ENCODE measurements at regions not wholly inside any gene's neighbourhood (a gene's known extent, or its start where the extent isn't known, plus 50 kb on each side); places are given as distances from the start of the nearest gene placed in this dataset.
"Not testable (repeated sequence)": the region's sequence is repeated elsewhere in the genome, so short reads cannot be mapped to it uniquely, and the experiment has no call there.

DNA sequence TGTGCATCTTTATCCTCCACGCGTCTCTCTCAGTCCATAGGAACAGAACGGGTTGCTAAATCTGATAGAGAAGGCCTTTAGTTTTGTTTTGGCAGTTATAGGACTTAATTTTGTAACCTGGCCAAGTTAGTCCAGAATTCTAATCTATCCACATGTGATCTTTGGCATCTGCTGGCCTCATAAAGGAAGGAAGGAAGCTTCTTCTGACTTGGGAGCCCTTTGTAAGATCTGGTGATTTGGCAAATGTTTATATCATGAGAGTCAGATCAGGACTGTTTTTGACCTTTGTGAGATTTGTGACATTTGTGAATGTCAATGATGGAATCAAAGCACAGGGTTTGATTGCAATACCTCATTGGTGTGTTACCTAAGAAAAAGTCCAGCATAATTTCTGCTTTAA, 96.4 kb upstream of the MTLN start:
- TF ChIP-seq, protein P1, sequence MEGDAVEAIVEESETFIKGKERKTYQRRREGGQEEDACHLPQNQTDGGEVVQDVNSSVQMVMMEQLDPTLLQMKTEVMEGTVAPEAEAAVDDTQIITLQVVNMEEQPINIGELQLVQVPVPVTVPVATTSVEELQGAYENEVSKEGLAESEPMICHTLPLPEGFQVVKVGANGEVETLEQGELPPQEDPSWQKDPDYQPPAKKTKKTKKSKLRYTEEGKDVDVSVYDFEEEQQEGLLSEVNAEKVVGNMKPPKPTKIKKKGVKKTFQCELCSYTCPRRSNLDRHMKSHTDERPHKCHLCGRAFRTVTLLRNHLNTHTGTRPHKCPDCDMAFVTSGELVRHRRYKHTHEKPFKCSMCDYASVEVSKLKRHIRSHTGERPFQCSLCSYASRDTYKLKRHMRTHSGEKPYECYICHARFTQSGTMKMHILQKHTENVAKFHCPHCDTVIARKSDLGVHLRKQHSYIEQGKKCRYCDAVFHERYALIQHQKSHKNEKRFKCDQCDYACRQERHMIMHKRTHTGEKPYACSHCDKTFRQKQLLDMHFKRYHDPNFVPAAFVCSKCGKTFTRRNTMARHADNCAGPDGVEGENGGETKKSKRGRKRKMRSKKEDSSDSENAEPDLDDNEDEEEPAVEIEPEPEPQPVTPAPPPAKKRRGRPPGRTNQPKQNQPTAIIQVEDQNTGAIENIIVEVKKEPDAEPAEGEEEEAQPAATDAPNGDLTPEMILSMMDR (IDR thresholded peaks at IDR 0.05), result not testable (repeated sequence)
- not testable (repeated sequence) for TF ChIP-seq POLR2A, EP300 (IDR thresholded peaks at IDR 0.05)
